ENCODE measurements at regions not wholly inside any gene's neighbourhood (a gene's known extent, or its start where the extent isn't known, plus 50 kb on each side); places are given as distances from the start of the nearest gene placed in this dataset.

DNA sequence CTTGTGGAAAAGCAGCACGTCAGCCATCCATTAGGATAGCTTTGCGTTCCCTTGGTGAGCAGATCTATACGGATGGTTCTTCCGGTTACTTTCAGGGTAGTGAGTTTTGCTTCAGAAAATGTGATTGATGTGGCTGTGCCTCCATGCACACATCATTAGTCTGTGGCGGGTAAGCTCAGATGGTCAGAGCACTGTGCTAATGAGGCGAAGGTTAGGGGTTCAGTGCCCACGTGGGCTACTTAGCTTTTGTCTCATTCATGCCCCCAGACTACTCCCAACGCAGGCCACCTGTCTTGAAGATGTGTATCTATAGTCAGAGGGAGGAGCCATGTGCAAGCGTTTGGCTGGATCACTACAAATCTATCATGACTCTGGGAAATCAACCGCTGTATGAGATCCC lies 322.8 kb upstream of the POU3F3 start:
- TF ChIP-seq POLR2A (IDR thresholded peaks at IDR 0.05) (no peak), POLR2AphosphoS5 (IDR thresholded peaks at IDR 0.05; ENCODE audit: insufficient read depth in 1 of 2, low read depth in 1 of 2) (no peak)
- TF ChIP-seq, protein P1, sequence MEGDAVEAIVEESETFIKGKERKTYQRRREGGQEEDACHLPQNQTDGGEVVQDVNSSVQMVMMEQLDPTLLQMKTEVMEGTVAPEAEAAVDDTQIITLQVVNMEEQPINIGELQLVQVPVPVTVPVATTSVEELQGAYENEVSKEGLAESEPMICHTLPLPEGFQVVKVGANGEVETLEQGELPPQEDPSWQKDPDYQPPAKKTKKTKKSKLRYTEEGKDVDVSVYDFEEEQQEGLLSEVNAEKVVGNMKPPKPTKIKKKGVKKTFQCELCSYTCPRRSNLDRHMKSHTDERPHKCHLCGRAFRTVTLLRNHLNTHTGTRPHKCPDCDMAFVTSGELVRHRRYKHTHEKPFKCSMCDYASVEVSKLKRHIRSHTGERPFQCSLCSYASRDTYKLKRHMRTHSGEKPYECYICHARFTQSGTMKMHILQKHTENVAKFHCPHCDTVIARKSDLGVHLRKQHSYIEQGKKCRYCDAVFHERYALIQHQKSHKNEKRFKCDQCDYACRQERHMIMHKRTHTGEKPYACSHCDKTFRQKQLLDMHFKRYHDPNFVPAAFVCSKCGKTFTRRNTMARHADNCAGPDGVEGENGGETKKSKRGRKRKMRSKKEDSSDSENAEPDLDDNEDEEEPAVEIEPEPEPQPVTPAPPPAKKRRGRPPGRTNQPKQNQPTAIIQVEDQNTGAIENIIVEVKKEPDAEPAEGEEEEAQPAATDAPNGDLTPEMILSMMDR (IDR thresholded peaks at IDR 0.05) = no peak
